Limb (tissue), 2 donors: ENCODE measurements at regions not wholly inside any gene's neighbourhood (a gene's known extent, or its start where the extent isn't known, plus 50 kb on each side); places are given as distances from the start of the nearest gene placed in this dataset.

ENCODE experiments used
- DNase-seq, 2 donors: peaks; one replicate each; pipeline ENCODE4 v3.0.0-alpha.2; 2016; ENCODE audit errors: extremely low spot score in 2 of 2

DNA sequence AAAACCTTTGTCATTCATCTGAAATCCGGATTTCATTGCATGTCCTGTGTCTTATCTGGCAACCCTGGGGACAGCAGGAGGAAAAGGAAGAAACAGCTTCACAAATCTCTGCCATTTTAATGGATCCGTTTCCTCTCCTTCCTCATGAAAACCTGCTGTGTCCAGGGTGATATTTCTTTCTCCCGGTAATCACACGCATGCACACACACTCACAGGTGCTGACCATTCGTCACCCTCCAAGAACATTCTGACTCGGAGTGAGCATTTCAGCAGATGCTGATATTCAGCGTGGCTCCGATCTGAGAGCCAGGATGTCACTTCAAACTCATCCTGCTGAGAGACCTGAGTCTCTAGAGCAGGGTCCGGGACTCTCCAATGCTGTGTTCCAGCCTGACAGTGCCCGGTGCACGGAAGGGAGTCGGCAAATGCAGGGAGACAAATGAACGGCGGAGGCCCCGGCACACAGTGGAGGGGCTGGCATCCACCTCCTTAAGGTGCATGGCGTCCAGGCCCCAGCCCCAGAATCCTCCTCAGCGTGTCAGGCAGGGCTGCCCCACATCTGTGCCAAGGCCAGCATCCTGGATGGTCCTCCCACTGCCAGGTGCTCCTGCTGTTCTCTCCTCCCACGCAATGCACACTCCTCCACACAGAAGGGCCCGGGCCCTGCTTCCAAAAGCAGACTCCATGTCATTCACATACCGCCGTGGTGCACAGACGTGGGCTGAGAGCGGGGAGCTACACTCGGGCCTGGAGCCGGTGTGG lies 70.7 kb downstream of the RBFOX3 start:
- no peak for DNase-seq

DNA sequence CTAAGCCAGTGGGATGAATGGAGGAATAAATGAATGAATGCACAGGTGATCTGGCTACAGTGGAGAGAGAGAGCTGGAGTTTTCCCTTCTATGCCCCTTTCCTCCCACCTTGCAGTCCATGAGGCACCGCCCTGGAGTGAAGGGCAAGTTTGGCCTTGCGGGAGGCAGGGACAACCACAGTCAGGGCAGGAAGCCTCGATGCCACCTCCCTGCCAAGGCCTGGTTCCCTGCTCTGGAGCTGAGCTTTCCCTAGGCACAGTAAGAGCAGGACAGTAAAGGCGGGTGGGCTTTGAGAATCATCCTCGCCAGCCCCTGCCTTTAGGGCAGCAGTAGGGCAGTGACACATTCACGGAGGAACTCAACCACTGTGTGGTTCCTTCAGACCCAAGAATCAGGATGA lies 72.6 kb downstream of the RBFOX3 start:
- DNase-seq, result no peak

DNA sequence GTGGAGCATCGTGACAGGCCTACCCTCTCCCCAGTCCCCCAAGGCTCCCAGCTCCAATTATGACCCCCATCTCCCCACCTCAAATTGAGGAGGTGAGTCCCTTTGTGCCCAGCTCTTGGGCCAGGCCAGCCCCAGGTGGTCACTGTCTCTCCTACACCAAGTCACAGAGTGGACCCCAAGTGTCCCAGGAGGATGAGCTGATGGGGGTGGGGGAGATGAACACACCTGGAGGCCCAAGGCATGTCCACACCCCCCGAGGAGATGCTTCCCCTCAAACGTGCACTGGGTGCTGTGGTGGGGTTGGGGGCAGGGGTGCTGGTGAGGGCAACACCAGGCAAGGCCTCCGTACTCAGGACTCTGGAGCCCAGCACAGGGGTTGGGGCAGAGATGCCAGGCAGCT lies 73.2 kb downstream of the RBFOX3 start:
- no peak for DNase-seq

DNA sequence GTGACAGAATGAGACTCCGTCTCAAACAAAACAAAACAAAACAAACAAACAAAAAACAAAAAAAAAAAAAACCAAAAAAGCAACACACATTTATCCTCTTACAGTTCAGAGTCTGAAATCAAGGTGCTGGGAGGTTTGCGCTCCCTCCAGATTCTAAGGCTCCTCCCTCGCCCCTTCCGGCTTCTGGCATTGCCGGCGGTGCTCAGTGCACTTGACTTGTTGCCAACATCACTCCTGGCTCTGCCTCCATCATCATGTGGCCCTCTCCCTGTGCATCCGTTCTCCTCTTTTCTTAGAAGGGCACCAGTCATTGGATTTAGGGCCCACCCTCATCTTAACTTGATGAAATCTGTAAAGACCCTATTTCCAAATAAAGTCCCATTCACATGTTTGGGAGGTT lies 73.8 kb downstream of the RBFOX3 start:
- no peak for DNase-seq

DNA sequence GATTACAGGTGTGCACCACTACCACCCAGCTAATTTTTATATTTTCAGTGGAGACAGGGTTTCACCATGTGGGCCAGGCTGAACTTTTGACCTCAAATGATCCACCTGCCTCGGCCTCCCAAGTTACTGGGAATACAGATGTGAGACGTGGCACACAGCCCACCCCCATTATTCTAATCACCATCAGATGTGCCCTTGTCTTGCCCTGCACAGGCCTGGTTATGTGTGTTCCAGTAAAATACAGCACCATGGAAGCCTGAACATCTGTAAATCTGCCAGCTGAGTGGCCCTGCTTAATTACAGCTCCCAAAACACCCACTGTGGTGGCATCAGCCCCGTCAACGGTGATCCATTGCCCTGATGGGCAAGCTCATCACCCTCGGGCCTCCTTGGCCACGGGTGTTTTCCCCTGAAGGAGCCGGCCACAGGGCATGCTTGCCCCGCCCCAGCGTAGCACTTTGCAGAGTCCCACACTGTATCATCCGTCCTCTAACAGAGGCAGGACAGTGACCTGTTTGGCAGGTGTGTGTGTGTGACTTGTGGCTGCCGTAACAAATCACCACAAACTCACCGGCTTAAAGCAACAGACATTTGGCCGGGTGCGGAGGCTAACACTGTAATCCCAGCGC lies 74.5 kb downstream of the RBFOX3 start:
- no peak for DNase-seq

DNA sequence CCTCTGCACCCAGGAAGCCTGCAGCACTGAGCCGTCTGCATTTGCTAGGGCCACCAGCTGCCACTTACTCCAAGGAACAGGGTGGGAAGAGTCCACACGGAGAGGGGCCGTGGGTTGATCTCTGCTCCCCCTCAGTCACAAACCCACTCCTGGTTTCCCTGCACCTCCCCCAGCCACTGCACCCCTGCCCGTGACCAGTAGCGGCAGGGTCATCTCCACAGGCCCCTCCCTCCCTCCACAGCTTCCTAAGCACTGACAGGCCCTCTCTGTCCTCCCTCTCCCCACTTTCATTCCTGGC lies 75.2 kb downstream of the RBFOX3 start:
- DNase-seq, result no peak

DNA sequence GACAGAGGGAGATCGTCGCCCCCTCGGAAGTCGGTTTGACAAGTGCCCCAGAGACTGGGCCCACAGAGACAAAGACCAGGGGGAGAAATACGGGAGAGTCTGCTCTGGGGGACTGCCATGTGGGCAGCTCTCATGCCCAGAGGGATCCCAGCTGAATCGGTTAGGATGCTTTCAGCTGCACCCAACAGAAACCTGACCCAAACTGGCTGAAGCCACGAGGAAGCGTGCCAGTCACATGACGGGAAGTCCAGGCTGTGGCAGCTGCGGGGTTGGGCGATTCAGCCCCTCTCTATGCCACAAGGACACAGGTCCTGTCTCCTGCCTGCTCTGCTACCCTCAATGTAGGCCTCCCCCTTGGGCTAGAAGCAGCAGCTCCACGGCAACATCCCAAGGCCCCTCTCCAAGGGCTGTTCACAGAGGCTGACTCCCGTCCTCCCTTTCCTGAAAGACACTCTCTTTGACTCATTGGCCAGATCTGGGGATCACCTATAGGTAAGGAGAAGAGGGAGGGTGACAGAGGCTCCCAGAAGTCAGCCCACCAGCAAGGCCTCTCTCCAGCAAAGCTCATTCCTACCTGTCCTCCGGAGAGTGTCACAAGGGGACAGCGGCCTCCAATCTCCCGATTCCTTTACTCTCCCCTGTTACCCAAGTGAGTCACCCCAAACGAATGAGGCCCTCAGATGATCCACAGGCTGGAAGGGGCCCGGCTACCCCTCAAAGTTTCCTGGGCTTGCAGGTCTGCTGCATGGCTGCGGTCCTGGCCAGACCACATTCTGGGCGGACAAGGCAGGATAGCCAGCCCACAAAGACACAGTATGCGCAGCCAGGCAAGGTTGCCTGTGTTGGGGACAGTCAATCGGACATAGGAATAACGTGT lies 75.8 kb downstream of the RBFOX3 start:
- DNase-seq, result no peak

DNA sequence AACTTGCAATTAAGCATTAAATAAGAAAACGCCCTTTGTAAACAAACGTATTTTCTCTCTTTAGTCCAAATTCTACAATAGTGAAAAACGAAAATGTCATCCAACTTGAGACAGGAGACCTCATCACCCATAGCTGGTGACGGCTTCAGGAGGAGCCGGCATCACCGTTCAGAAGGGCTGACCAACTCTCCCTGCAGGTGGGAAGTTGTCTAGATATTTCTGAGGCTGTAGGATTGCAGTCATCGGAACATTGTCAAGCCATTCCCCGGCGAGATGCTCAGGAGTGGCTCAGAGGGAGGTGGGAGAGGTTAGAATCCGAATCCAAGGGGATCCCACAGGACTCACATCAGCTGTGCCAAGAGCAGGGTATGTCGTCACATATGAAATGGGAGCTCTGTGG lies 76.7 kb downstream of the RBFOX3 start:
- DNase-seq, result no peak

DNA sequence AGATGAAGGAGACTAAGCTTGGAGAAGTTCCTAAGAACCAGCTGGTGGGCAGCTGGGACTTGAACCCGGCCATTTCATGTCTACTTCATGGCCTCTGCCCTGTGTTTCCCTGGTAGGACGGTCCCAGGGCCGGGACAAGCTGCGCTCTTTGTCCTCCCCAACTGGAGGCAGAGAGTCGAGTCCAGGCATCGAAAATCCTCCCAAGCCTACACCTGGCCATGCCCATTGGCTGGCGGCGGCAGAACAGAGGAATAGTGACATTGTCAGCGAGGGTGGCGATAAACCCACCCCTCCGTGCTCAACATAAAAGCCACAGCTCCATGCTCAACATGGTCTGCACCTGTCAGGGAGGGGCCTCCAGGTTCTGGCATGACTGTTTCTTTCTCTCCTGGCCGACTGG lies 77.7 kb downstream of the RBFOX3 start:
- DNase-seq, result no peak

DNA sequence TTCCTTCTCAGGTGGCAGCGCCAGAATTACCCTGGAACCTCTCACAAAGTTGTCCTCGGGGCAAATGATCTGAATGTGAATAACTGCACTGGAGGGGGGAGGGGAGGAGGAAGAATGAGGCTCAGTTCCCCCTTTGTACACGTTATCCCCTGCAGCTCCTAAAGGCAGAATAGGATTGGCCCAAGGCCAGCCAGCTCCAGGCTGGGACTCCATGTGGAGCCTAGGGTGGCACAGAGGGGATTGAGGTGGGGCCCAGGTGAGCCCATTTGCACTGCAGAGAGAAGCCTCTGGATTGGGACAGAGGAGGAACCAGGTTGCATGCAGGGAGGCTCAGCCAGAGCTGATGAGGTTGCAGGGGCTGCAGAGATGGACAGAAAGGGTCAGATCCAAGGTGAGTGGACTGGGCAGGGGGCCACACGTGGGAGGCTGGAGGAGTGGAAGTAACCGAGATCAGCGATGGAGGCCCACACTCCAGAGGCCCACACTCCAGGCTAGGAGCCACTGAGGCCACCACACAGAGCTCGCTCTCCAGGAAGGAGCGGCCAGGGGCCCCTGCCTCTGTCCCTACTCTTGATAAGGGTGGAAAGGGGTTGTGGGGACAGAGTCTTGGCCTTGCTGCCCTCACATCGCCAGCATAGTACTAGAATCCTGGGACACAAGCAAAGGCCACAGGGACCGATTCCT lies 78.6 kb downstream of the RBFOX3 start:
- no peak for DNase-seq

DNA sequence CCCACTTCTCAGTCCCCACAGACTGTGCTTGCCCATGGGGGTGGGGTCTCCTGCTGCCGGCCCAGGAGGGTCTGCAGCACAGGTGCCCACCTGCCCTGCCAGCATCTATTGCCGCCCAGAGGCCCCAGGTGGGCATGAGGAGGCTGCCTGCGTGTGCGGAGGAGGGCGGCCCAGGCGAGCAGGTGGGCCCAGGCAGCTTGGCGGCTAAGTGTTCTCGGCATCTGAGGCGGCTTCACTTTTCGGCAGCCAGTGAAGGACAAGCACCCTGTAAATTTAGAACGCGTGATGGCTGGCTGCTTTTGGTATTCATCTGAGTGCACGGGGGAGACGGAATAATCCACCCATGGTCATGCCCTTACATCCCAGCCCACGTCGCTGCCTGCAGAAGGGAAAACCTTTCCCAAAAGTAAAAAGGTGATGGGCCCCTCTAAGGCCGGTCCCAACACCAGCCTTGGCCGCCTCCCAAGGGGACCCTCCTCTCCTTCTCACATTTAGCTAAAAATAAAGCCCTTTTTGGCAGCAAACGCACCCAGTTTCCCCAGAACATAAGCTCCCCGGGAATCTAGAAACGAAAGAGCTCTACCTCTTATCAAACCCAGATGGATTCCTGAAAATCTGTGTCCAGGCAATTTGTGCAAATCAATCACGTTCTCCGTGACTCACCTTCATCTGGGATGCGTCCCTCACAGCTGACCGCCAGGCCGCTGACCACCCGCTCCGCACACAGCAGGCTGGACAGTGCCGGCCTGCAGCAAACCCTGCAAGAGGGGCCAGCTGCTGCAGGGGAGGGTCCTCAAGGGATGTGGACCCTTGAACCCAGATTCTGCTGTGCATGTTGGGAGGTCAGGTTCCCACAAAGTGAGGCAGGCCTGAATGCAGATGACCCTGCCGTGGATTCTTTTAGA lies 79.4 kb downstream of the RBFOX3 start:
- DNase-seq, result no peak

DNA sequence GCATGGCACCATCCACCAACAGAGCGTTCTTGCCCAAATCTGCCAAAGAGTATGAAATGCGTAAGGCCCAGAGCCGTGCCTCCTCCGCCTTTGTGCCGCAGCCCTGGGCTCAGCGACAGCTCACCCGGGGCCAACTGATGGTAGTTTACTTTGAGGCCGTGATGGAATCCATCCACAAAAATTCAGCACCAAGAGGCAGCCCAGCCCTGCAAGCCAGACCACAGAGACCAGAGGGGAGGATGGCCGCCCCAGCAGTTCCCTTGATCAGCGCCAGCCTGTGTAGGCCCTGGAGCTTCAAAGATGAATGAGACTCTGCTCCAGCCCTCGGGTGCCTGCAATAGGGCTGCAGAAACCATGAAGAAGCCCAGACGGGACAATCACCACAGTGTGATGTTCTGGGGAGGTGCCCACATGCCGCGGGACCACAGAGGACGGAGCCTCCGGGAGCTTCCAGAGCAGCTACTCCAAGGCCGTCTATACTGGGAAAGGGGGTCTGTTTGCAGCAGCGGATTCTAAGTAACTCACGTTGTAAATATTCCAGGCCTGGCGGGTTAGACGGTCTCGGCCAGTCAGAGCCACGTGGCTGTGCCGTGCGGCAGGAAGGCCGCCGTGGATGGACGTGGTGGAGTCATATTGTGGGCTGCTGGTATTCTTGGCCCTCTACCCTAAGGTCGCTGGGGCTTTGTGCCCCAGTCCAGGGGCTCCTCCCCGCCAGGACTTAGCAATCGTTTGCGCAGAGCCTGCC lies 80.3 kb downstream of the RBFOX3 start:
- DNase-seq, result no peak

DNA sequence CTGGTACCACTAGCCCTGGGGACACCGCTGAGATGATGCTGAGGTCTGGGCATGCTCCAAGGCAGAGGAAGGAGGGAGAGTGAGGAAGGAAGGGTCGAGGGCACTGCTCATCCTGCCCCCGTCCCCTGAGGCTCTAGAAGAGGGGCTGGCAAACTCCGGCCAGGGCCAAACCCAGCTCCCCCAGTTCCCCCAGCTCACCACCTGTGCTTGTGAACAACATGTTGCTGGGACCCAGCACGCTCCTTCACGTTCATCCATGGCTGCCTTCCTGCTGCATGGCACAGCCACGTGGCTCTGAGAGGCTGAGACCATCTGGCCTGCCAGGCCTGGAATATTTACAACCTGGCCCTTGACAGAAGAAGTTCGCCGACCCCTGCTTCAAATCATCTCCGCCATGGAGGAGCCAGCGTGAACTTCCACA lies 81.2 kb downstream of the RBFOX3 start:
- no peak for DNase-seq

DNA sequence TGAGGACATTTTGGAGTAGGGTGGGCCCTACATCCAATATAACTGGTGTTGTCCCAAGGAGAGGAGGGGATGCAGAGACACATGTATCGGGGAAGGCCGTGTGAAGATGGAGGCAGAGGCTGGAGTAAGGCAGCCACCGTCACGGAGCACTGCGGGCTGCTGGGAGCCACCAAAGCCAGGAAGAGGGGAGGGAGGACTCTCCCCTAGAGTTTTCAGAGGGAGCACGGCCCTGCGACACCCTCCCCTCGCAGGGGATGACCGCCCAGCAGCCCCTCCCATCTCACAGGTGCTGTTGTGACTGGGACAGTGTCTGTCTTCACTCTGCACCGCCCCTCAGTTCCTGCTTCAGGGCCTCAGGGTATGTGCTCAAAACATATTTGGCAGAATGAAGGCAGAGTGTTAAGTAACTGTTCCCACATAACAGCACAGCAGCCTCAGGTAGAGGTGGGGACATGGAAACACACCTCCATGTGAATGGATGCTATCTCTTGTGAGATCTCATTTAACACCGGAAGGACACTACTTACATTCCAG lies 82.2 kb downstream of the RBFOX3 start:
- no peak for DNase-seq

DNA sequence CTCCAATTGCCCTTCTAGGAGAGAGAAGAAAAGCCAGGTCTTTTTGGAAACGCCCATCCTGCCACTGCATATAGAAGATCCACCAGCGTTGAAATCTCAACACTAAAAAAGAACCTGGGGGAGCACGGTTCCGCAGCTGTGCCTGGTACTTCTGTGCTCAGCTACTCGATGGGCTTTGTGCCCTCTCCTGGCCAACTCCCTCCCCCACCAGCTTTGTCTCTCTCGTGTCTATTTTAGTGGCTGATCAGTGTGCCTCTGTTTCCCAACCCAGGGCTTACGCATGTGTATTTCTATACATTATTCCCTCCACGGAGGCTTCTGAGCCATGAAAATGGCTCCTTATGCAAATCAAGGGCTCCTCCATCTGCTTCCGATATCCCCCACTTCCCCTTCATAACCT lies 83.5 kb downstream of the RBFOX3 start:
- DNase-seq, result no peak

DNA sequence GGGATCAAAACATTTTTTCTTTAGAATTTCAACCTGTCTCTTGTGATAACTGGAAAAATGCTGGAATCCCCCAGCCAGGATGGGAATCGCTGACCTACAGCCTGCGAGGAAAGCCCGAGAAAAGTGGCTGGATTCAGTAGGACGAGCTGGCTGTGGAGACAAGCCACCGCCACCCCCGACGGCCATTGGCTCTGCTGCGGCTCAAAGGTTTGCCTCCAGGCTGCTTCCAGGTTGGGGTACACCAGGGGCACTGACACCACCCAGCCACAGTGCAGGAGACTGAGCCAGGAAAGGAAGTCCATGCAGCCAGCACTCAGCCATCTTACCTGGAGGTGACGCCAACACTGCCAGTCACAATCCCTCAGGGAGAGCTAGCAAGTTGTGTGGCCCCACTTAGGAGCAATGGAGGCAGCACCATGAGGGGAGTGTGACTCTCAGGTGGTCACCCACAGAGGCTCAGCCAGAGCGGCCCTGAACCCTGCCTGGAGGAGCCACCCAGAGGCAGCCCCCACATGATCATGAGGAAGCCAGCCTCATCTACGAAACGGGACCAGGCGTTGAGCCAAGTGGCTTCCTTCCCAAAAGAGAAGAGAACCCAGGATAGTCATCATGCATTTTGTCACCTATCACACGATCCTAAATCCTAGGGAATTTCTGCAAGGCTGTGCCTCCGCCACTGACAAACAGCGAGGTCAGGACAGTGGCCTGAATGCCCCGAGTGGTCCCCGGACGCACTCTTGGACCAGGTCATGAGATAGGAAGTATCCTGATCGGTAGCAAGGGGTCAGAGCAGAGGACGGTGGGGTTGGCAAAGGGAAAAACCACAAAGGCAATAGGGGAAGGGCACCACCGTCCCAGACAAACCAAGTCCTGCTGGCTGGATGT lies 84.8 kb downstream of the RBFOX3 start:
- no peak for DNase-seq

DNA sequence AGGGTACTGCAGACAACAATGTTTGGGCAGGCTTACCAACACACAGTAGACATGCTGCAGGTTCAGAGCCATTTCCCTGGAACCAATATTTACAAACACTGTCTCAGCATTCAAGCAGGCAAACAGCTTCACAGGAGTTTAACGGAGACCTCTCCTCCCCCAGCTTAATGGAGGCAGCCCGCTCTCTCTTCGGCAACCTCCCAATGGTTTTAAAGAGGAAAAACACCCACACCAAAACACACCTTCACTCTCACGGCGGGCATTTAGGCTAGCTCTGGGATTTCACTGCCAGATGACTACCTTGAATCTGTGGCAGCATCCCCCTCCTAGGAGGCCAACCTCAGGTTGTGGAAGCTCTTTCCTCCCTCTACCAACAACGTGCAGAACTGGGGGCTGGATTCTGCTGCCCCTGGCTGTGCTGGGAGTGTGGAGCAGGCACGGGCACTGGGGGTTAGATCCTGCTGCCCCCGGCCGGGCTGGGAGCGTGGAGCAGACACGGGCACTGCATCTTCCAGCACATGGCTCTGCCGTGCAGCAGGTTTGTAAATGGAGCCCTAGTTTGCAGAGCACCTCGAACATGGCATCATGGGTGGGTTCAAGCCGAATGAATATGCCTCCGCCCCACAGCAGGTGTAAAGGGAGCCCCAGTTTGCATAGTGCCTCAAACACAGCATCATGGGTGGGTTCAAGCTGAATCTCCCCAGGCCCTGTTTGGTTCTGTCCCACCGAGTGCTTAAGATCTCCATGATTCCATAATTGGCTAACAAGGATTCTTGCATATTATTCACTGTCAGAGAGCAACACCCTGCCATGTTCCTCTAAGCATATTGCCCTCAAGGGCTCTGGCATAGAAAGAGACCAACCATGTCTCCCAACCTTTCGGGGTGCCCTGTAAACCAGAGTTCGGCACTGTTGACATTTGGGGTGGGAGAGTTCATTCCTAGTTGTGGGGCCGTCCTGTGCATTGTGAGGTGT lies 86.4 kb downstream of the RBFOX3 start:
- no peak for DNase-seq

DNA sequence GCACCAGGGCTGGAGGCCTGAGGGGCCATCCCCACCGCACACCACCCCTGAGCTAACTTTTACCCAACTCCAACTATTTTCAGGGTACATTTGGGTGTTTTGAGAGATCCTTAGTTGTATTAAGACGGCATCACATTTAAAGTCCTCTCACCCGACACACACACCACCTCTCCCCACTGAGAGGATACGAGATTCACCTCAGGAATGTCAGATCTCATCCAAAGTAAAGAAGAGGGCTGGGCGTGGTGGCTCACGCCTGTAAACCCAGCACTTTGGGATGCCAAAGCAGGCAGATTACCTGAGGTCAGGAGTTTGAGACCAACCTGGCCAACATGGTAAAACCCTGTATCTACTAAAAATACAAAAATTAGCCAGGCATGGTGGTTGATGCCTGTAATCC lies 88.4 kb downstream of the RBFOX3 start:
- no peak for DNase-seq
